ENCODE measurements at regions not wholly inside any gene's neighbourhood (a gene's known extent, or its start where the extent isn't known, plus 50 kb on each side); places are given as distances from the start of the nearest gene placed in this dataset.

GRCh38 chr5:87076411-87076810 is 191.3 kb upstream of the RASA1 start:
- Histone ChIP-seq H3K9me3 (no peaks in the 10 kb centered on the region; the same call in 1 of the 2 replicates), H3K4me3 (ENCODE audit: low read depth, low read length) (no peak overlapping the region), H3K4me1 (no peaks in the 10 kb centered on the region), H3K27me3 (no peaks in the 10 kb centered on the region), H3K36me3 (no peaks in the 10 kb centered on the region)
- DNase-seq: no peak
- TF ChIP-seq, protein P1, sequence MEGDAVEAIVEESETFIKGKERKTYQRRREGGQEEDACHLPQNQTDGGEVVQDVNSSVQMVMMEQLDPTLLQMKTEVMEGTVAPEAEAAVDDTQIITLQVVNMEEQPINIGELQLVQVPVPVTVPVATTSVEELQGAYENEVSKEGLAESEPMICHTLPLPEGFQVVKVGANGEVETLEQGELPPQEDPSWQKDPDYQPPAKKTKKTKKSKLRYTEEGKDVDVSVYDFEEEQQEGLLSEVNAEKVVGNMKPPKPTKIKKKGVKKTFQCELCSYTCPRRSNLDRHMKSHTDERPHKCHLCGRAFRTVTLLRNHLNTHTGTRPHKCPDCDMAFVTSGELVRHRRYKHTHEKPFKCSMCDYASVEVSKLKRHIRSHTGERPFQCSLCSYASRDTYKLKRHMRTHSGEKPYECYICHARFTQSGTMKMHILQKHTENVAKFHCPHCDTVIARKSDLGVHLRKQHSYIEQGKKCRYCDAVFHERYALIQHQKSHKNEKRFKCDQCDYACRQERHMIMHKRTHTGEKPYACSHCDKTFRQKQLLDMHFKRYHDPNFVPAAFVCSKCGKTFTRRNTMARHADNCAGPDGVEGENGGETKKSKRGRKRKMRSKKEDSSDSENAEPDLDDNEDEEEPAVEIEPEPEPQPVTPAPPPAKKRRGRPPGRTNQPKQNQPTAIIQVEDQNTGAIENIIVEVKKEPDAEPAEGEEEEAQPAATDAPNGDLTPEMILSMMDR (IDR thresholded peaks at IDR 0.05; ENCODE audit: low read depth, low read length): no peak

GRCh38 chr5:87076931-87077330 is 190.8 kb upstream of the RASA1 start:
- no peak for DNase-seq
- Histone ChIP-seq H3K9me3 (no peaks in the 10 kb centered on the region; the same call in 1 of the 2 replicates), H3K27me3 (no peaks in the 10 kb centered on the region), H3K4me1 (no peaks in the 10 kb centered on the region), H3K36me3 (no peaks in the 10 kb centered on the region), H3K4me3 (ENCODE audit: low read depth, low read length) (no peak overlapping the region)
- TF ChIP-seq, protein P1 (IDR thresholded peaks at IDR 0.05; ENCODE audit: low read depth, low read length): no peak

- TF ChIP-seq, protein P1 (IDR thresholded peaks at IDR 0.05; ENCODE audit: low read depth, low read length): no peak
- Histone ChIP-seq H3K9me3 (no peaks in the 10 kb centered on the region; the same call in 1 of the 2 replicates), H3K36me3 (no peaks in the 10 kb centered on the region), H3K4me1 (no peaks in the 10 kb centered on the region), H3K27me3 (no peaks in the 10 kb centered on the region), H3K4me3 (ENCODE audit: low read depth, low read length) (no peak overlapping the region)
- no peak for DNase-seq
Measured at GRCh38 chr5:87079219-87079618, 188.5 kb upstream of the RASA1 start.

GRCh38 chr5:87081016-87081415 is 186.7 kb upstream of the RASA1 start:
- DNase-seq: no peak
- no peak overlapping the region for H3K4me3 ChIP-seq (ENCODE audit: low read depth, low read length)
- H3K9me3 ChIP-seq: no peaks in the 10 kb centered on the region; the same call in 1 of the 2 replicates
- H3K27me3 ChIP-seq: no peaks in the 10 kb centered on the region
- no peaks in the 10 kb centered on the region for H3K4me1 ChIP-seq
- H3K36me3 ChIP-seq: no peaks in the 10 kb centered on the region
- TF ChIP-seq, protein P1 (IDR thresholded peaks at IDR 0.05; ENCODE audit: low read depth, low read length): no peak

GRCh38 chr5:87081511-87082372 is 185.9 kb upstream of the RASA1 start:
- TF ChIP-seq, protein P1 (IDR thresholded peaks at IDR 0.05; ENCODE audit: low read depth, low read length): no peak
- no peaks in the 10 kb centered on the region for H3K36me3 ChIP-seq
- no peak overlapping the region for H3K4me3 ChIP-seq (ENCODE audit: low read depth, low read length)
- DNase-seq: no peak
- no peaks in the 10 kb centered on the region for H3K4me1 ChIP-seq
- H3K9me3 ChIP-seq: no peaks in the 10 kb centered on the region; the same call in 1 of the 2 replicates
- no peaks in the 10 kb centered on the region for H3K27me3 ChIP-seq

GRCh38 chr5:87094347-87094746 is 173.3 kb upstream of the RASA1 start:
- H3K27me3 ChIP-seq: peaks cover 7% of the 10 kb centered on the region; the same call in 1 of the 2 replicates
- H3K4me3 ChIP-seq (ENCODE audit: low read depth, low read length): no peak overlapping the region
- H3K36me3 ChIP-seq: no peaks in the 10 kb centered on the region
- TF ChIP-seq, protein P1 (IDR thresholded peaks at IDR 0.05; ENCODE audit: low read depth, low read length): no peak
- no peaks in the 10 kb centered on the region for H3K9me3 ChIP-seq
- DNase-seq: no peak
- no peaks in the 10 kb centered on the region for H3K4me1 ChIP-seq
